ENCODE measurements at regions not wholly inside any gene's neighbourhood (a gene's known extent, or its start where the extent isn't known, plus 50 kb on each side); places are given as distances from the start of the nearest gene placed in this dataset.

DNA sequence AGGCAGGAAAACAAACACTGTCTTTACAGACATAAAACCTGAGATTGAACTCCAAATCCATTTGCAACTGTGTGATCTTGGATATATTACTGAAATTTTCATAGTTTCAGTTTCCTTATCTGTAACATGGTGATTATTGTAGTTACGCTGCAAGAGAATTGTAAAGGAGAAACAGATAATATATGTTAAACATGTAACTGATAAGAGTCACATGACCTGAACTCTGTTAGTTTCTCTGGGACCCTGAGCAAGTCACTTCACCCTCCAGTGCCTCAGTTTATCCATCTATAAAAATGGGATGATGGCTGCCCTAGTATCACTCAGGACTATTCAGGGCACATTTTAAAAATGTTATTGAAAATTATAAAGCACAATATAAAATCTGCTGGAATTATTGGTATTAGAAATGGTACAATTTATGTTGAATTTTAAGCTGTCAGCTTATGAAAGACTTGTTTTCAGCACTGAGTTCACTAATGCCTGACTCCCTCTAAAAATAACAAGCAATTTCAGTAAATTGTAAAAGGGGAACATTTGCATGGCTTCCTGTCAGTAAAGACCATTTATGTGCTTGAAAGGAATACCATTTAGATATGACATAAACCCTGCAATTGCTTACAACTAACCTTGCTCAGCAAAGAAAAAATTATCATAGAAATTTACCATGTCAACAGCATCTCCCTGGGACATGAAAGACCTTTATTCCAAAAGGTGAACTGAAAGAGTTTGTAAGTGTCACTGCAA lies 393.5 kb downstream of the RAD51AP2 start:
- H3K4me3 ChIP-seq (ENCODE audit: control insufficient read depth, low read depth, low read length): no peak overlapping the region
- TF ChIP-seq, protein P1, sequence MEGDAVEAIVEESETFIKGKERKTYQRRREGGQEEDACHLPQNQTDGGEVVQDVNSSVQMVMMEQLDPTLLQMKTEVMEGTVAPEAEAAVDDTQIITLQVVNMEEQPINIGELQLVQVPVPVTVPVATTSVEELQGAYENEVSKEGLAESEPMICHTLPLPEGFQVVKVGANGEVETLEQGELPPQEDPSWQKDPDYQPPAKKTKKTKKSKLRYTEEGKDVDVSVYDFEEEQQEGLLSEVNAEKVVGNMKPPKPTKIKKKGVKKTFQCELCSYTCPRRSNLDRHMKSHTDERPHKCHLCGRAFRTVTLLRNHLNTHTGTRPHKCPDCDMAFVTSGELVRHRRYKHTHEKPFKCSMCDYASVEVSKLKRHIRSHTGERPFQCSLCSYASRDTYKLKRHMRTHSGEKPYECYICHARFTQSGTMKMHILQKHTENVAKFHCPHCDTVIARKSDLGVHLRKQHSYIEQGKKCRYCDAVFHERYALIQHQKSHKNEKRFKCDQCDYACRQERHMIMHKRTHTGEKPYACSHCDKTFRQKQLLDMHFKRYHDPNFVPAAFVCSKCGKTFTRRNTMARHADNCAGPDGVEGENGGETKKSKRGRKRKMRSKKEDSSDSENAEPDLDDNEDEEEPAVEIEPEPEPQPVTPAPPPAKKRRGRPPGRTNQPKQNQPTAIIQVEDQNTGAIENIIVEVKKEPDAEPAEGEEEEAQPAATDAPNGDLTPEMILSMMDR (conservative IDR thresholded peaks at IDR 0.05; ENCODE audit: control insufficient read depth, insufficient read depth, low read depth, low read length): no peak
- no peak for DNase-seq (ENCODE audit: low read depth)

GRCh38 chr2:17122887-17123501 lies 395.2 kb downstream of the RAD51AP2 start:
- H3K4me3 ChIP-seq (ENCODE audit: control insufficient read depth, low read depth, low read length): no peak overlapping the region
- TF ChIP-seq, protein P1 (conservative IDR thresholded peaks at IDR 0.05; ENCODE audit: control insufficient read depth, insufficient read depth, low read depth, low read length): no peak

DNA sequence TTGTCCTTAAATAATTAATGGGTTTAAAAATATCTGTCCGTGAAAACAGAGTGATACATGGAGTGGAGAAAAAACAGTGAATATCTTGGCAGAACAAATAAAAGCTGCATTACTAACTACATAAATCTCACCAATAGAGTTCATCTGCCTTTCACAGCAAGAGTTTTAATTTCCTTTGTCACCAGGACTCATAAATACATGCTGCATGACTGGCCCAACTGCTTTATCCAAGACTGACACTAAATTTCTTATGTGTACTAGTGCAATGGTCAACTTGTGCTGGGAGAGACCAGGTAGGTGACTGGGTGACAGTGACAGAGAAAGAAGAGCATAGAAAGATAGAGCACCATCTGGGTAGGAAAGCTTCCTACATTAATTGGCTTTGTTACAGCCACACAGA lies 402.8 kb downstream of the RAD51AP2 start:
- TF ChIP-seq, protein P1 (conservative IDR thresholded peaks at IDR 0.05; ENCODE audit: control insufficient read depth, insufficient read depth, low read depth, low read length): no peak
- no peak for DNase-seq (ENCODE audit: low read depth)

More at GRCh38 chr2:17122887-17123501, 395.2 kb downstream of the RAD51AP2 start:
- no peak for DNase-seq (ENCODE audit: low read depth)

GRCh38 chr2:17115042-17115441 lies 403.2 kb downstream of the RAD51AP2 start:
- no peak for DNase-seq (ENCODE audit: low read depth)
- no peak overlapping the region for H3K4me3 ChIP-seq (ENCODE audit: control insufficient read depth, low read depth, low read length)
- TF ChIP-seq, protein P1 (conservative IDR thresholded peaks at IDR 0.05; ENCODE audit: control insufficient read depth, insufficient read depth, low read depth, low read length): no peak

More for the DNA sequence above, 402.8 kb downstream of the RAD51AP2 start:
- no peak overlapping the region for H3K4me3 ChIP-seq (ENCODE audit: control insufficient read depth, low read depth, low read length)

- H3K4me3 ChIP-seq (ENCODE audit: control insufficient read depth, low read depth, low read length): no peak overlapping the region
- DNase-seq (ENCODE audit: low read depth): no peak
- TF ChIP-seq, protein P1 (conservative IDR thresholded peaks at IDR 0.05; ENCODE audit: control insufficient read depth, insufficient read depth, low read depth, low read length): no peak
Measured at GRCh38 chr2:17107871-17108270, 410.4 kb downstream of the RAD51AP2 start.

DNA sequence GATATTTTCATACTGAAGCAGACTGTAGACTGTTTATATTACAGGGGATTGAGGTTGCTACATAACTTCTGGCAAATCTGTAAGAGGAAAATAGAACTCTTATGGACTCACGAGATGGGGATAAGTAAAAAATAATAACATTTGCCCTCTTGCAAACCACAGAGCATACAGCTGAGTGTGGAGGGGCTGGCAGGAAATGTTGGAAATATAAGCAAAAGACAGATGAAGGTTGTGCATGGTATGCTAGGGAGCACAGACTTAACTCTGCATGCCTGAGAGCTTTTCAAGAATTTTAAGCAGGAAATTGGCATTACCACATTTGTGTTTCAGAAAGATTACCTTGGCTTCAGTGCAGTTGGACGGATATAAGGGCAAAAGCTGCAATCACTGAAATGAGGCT lies 411.1 kb downstream of the RAD51AP2 start:
- TF ChIP-seq, protein P1 (conservative IDR thresholded peaks at IDR 0.05; ENCODE audit: control insufficient read depth, insufficient read depth, low read depth, low read length): no peak
- H3K4me3 ChIP-seq (ENCODE audit: control insufficient read depth, low read depth, low read length): no peak overlapping the region
- no peak for DNase-seq (ENCODE audit: low read depth)
